ENCODE measurements at regions not wholly inside any gene's neighbourhood (a gene's known extent, or its start where the extent isn't known, plus 50 kb on each side); places are given as distances from the start of the nearest gene placed in this dataset.

- TF ChIP-seq CTCF (IDR thresholded peaks at IDR 0.05; ENCODE audit: control insufficient read depth, extremely low read depth, insufficient read depth) = no peak
- DNase-seq (ENCODE audit: low read depth) = no peak
- no peak overlapping the region for H3K4me3 ChIP-seq (ENCODE audit: low read depth, low read length)
Measured at GRCh38 chr6:156449569-156449968, 327.6 kb upstream of the ARID1B start.

- peak; percentile 73 for DNase-seq (ENCODE audit: low read depth)
- H3K4me3 ChIP-seq (ENCODE audit: low read depth, low read length) = no peak overlapping the region
- TF ChIP-seq CTCF (IDR thresholded peaks at IDR 0.05; ENCODE audit: control insufficient read depth, extremely low read depth, insufficient read depth) = no peak
Measured at GRCh38 chr6:156449128-156449527, 328.1 kb upstream of the ARID1B start.

GRCh38 chr6:156448579-156448978, 328.6 kb upstream of the ARID1B start:
- TF ChIP-seq CTCF (IDR thresholded peaks at IDR 0.05; ENCODE audit: control insufficient read depth, extremely low read depth, insufficient read depth) = no peak
- DNase-seq (ENCODE audit: low read depth) = no peak
- no peak overlapping the region for H3K4me3 ChIP-seq (ENCODE audit: low read depth, low read length)

GRCh38 chr6:156440688-156441087, 336.5 kb upstream of the ARID1B start:
- no peak for DNase-seq (ENCODE audit: low read depth)
- no peak overlapping the region for H3K4me3 ChIP-seq (ENCODE audit: low read depth, low read length)
- TF ChIP-seq CTCF (IDR thresholded peaks at IDR 0.05; ENCODE audit: control insufficient read depth, extremely low read depth, insufficient read depth) = no peak

GRCh38 chr6:156438350-156438923, 338.7 kb upstream of the ARID1B start:
- H3K4me3 ChIP-seq (ENCODE audit: low read depth, low read length) = no peak overlapping the region
- TF ChIP-seq CTCF (IDR thresholded peaks at IDR 0.05; ENCODE audit: control insufficient read depth, extremely low read depth, insufficient read depth) = no peak
- no peak for DNase-seq (ENCODE audit: low read depth)

DNA sequence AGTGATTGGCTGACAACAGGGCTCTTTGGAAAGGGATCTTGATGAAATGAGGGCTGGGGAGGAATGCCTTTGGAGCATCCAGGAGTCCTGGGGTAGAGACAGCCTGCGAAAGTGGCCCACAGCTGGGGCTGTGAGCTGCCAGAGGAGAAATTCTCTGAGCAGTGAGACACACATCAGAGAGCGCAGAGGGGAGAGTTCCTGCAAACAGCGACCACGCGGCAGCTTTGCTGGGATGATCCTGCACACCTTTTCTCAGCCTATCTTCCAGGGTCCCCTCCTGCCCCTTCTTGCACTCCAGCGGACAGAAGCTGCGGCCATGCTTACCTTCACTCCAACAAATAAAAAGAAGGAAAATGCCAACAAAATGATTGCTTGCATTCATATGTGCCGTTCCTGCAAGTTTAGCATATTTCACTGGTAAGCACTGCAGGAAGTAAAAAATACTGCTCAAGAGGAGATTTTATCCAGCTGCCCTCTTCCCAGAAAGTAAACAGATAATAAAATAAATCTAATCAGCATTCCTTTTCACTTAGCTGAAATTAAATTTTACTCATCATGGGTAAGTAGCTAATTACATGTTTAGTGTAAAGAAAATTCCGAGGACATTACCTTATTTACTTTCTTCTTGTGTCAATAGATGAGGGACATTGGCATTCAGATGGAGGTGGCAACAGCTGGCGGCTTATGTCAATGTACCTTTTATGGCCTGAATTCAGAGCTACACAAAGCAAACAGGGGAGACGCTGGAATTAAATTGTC, 339.9 kb upstream of the ARID1B start:
- DNase-seq (ENCODE audit: low read depth) = peak; percentile 93
- no peak overlapping the region for H3K4me3 ChIP-seq (ENCODE audit: low read depth, low read length)

More for the DNA sequence above, 339.9 kb upstream of the ARID1B start:
- TF ChIP-seq CTCF (IDR thresholded peaks at IDR 0.05; ENCODE audit: control insufficient read depth, extremely low read depth, insufficient read depth) = no peak

All from LNCaP clone FGC (cell line).